H9 (cell line): ENCODE measurements at regions not wholly inside any gene's neighbourhood (a gene's known extent, or its start where the extent isn't known, plus 50 kb on each side); places are given as distances from the start of the nearest gene placed in this dataset.

Experiments
- DNase-seq: peaks from one replicate; pipeline ENCODE4 v3.0.0-alpha.2; 2017
- H2AFZ ChIP-seq: one replicate; pipeline ENCODE4 v1.6.1; 2013; ENCODE audit warnings: mild to moderate bottlenecking, low read length, control low read depth, moderate library complexity
- H2AK5ac ChIP-seq: 2 replicates; pipeline ENCODE4 v1.6.1; 2013; ENCODE audit warnings: low read length, control low read depth, mixed read lengths; ENCODE audit not compliant: insufficient read length
- H2BK120ac ChIP-seq: one replicate; pipeline ENCODE4 v1.6.1; 2013; ENCODE audit warnings: low read depth, mild to moderate bottlenecking, low read length, control low read depth, inconsistent platforms; ENCODE audit not compliant: poor library complexity, severe bottlenecking
- H2BK12ac ChIP-seq: 2 replicates; pipeline ENCODE4 v1.6.1; 2013; ENCODE audit warnings: low read length, control low read depth, mixed read lengths, low read depth; ENCODE audit not compliant: insufficient read length
- H2BK15ac ChIP-seq: 2 replicates; pipeline ENCODE4 v1.6.1; 2013; ENCODE audit warnings: low read depth, low read length, control low read depth
- H2BK20ac ChIP-seq: one replicate; pipeline ENCODE4 v1.6.1; 2013; ENCODE audit warnings: low read depth, mild to moderate bottlenecking, low read length, control low read depth, inconsistent platforms; ENCODE audit not compliant: poor library complexity, severe bottlenecking
- H2BK5ac ChIP-seq: 2 replicates; pipeline ENCODE4 v1.6.1; 2013; ENCODE audit warnings: low read length, control low read depth, mixed read lengths; ENCODE audit not compliant: insufficient read length
- H3K14ac ChIP-seq: 2 replicates; pipeline ENCODE4 v1.6.1; 2013; ENCODE audit warnings: low read length, control low read depth; ENCODE audit not compliant: insufficient read depth
- H3K18ac ChIP-seq: 2 replicates; pipeline ENCODE4 v1.6.1; 2013; ENCODE audit warnings: low read depth, mild to moderate bottlenecking, mixed read lengths, low read length, control low read depth; ENCODE audit not compliant: insufficient read length
- H3K23ac ChIP-seq: 2 replicates; pipeline ENCODE4 v1.6.1; 2013; ENCODE audit warnings: low read length, control low read depth, mixed read lengths, low read depth; ENCODE audit not compliant: insufficient read length
- H3K23me2 ChIP-seq: 2 replicates; pipeline ENCODE4 v1.6.1; 2013; ENCODE audit warnings: low read depth, mild to moderate bottlenecking, mixed read lengths, low read length, control low read depth; ENCODE audit not compliant: insufficient read length, poor library complexity, severe bottlenecking
- H3K27ac ChIP-seq: 2 replicates; pipeline ENCODE4 v1.5.1; 2013; ENCODE audit warnings: low read length, control low read depth, mixed read lengths, low read depth; ENCODE audit not compliant: insufficient read length
- H3K27me3 ChIP-seq: 2 replicates; pipeline ENCODE4 v1.6.1; 2013; ENCODE audit warnings: low read length, control low read depth, inconsistent platforms; ENCODE audit not compliant: insufficient read depth
- H3K4ac ChIP-seq: 2 replicates; pipeline ENCODE4 v1.6.1; 2013; ENCODE audit warnings: low read depth, mild to moderate bottlenecking, control low read depth, inconsistent platforms, low read length, moderate library complexity
- H3K4me1 ChIP-seq: 2 replicates; pipeline ENCODE4 v1.6.1; 2013; ENCODE audit warnings: low read length, control low read depth, inconsistent platforms; ENCODE audit not compliant: insufficient read depth
- H3K4me2 ChIP-seq: 2 replicates; pipeline ENCODE4 v1.6.1; 2013; ENCODE audit warnings: low read length, control low read depth, mixed read lengths; ENCODE audit not compliant: insufficient read length, insufficient read depth
- H3K56ac ChIP-seq: 2 replicates; pipeline ENCODE4 v1.6.1; 2013; ENCODE audit warnings: low read depth, mild to moderate bottlenecking, mixed read lengths, low read length, control low read depth; ENCODE audit not compliant: insufficient read length
- H3K79me1 ChIP-seq: 2 replicates; pipeline ENCODE4 v1.6.1; 2013; ENCODE audit warnings: low read depth, mild to moderate bottlenecking, moderate library complexity, low read length, control low read depth, inconsistent platforms; ENCODE audit not compliant: insufficient read depth, poor library complexity, severe bottlenecking
- H3K79me2 ChIP-seq: 2 replicates; pipeline ENCODE4 v1.6.1; 2013; ENCODE audit warnings: low read length, control low read depth, inconsistent platforms; ENCODE audit not compliant: insufficient read depth
- H3K9ac ChIP-seq: 2 replicates; pipeline ENCODE4 v1.6.1; 2013; ENCODE audit warnings: low read length, control low read depth, mixed read lengths; ENCODE audit not compliant: insufficient read length; ENCODE audit errors: extremely low read depth
- H3K9me3 ChIP-seq: one replicate; pipeline ENCODE4 v1.6.1; 2013; ENCODE audit warnings: low read depth, low read length, inconsistent platforms; ENCODE audit not compliant: control insufficient read depth
- H3T11ph ChIP-seq: one replicate; pipeline ENCODE4 v1.6.1; 2013; ENCODE audit warnings: mild to moderate bottlenecking, low read length, control low read depth, inconsistent platforms
- H4K20me1 ChIP-seq: one replicate; pipeline ENCODE4 v1.6.1; 2013; ENCODE audit not compliant: control insufficient read depth, insufficient read length, insufficient read depth
- H4K5ac ChIP-seq: 2 replicates; pipeline ENCODE4 v1.6.1; 2013; ENCODE audit warnings: low read depth, mild to moderate bottlenecking, mixed read lengths, low read length, control low read depth; ENCODE audit not compliant: insufficient read length
- H4K8ac ChIP-seq: replicated peaks from 2 replicates; pipeline ENCODE4 v1.6.1; 2013; ENCODE audit warnings: low read length, control low read depth, mixed read lengths, low read depth; ENCODE audit not compliant: insufficient read length
- H4K91ac ChIP-seq: 2 replicates; pipeline ENCODE4 v1.6.1; 2013; ENCODE audit warnings: low read depth, mild to moderate bottlenecking, moderate library complexity, mixed read lengths, low read length, control low read depth; ENCODE audit not compliant: insufficient read length
- H3K27ac Mint-ChIP-seq, 3 experiments: 2 replicates in 2 of 3; 3 replicates in 1 of 3; pipeline ENCODE4 v1.8.0; 2020 to 2021; ENCODE audit warnings: mixed read lengths in 3 of 3, mild to moderate bottlenecking in 1 of 3, moderate library complexity in 1 of 3
- H3K27me3 Mint-ChIP-seq: 2 replicates; pipeline ENCODE4 v1.8.0; 2021; ENCODE audit warnings: low read depth, mild to moderate bottlenecking, moderate library complexity, mixed read lengths
- H3K36me3 Mint-ChIP-seq, 3 experiments: 2 replicates in 2 of 3; 3 replicates in 1 of 3; pipeline ENCODE4 v1.8.0; 2020 to 2021; ENCODE audit warnings: low read depth in 3 of 3, mixed read lengths in 3 of 3; ENCODE audit not compliant: insufficient read depth in 1 of 3
- H3K4me1 Mint-ChIP-seq, 2 experiments: 2 replicates each; pipeline ENCODE4 v1.8.0; 2020; ENCODE audit warnings: mixed read lengths in 2 of 2
- H3K4me3 Mint-ChIP-seq, 2 experiments: 2 replicates in 1 of 2; 3 replicates in 1 of 2; pipeline ENCODE4 v1.8.0; 2020 to 2021; ENCODE audit warnings: mild to moderate bottlenecking in 2 of 2, mixed read lengths in 2 of 2, moderate library complexity in 1 of 2
- H3K9me3 Mint-ChIP-seq, 2 experiments: 2 replicates in 1 of 2; 3 replicates in 1 of 2; pipeline ENCODE4 v1.8.0; 2020; ENCODE audit warnings: mild to moderate bottlenecking in 2 of 2, mixed read lengths in 2 of 2, moderate library complexity in 1 of 2
- WGBS: extraction: QIAGEN DNeasy Blood & Tissue Kit; methylation state at CpG from one replicate; pipeline ENCODE4 v1.1.7; 2013; ENCODE audit warnings: missing lambda C conversion rate, low lambda C conversion rate, mixed read lengths; ENCODE audit not compliant: insufficient read length; ENCODE audit errors: extremely low coverage; 5-methylcytosine and 5-hydroxymethylcytosine counted together
- TF ChIP-seq, protein P1 (sequence below): fragments of 200-600 bp; sonication (generic); conservative IDR thresholded peaks from 3 replicates; pipeline ENCODE4 v1.8.0; 2021; ENCODE audit warnings: antibody characterized with exemption, mild to moderate bottlenecking

DNA sequence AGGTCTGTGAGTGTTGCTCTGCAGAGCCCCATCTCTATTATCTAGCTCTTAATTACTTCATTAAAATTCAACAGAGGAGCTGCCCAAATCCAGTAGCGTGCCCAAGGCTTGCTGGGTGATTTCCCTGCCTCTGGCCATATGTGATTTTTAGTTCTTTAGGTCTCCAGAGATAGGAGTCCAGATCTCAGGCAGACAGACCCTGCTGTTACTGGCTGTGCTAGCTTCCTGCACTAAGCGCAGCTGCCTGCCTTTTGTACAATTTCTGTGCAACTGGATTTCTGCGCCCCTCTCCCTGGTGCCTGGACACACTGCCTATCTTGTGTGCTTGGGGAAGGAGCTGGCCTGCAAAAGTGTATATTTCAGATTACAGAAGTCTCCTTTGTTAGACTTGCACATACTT is 136.5 kb downstream of the TDRD15 start:
- no peak for DNase-seq

More for the DNA sequence above, 136.5 kb downstream of the TDRD15 start:
- Histone ChIP-seq H3K18ac (no peak overlapping the region), H3K23ac (no peak overlapping the region), H4K91ac (no peak overlapping the region), H3K56ac (no peak overlapping the region), H2BK15ac (no peak overlapping the region), H3K4ac (no peak overlapping the region), H4K20me1 (no peaks in the 10 kb centered on the region), H2AK5ac (no peak overlapping the region), H3K9ac (no peak overlapping the region), H3K27ac (no peak overlapping the region), H3K9me3 (no peaks in the 10 kb centered on the region), H3K27me3 (no peaks in the 10 kb centered on the region), H4K5ac (no peak overlapping the region), H2BK12ac (no peak overlapping the region), H4K8ac (no peak overlapping the region), H3K14ac (no peak overlapping the region), H2BK120ac (no peak overlapping the region), H3K4me2 (no peak overlapping the region), H3K79me1 (no peaks in the 10 kb centered on the region), H3K23me2 (no peaks in the 10 kb centered on the region), H2AFZ (no peak overlapping the region), H2BK5ac (no peak overlapping the region), H3K79me2 (no peaks in the 10 kb centered on the region), H2BK20ac (no peak overlapping the region), H3K4me1 (no peaks in the 10 kb centered on the region; the same call in 1 of the 2 replicates), H3T11ph (no peak overlapping the region)
- H3K4me3 Mint-ChIP-seq, result no peak overlapping the region
- peaks cover 6% of the 10 kb centered on the region for H3K27me3 Mint-ChIP-seq
- no CpG with 5 or more reads among the region's 3 CpGs for WGBS
- TF ChIP-seq, protein P1, sequence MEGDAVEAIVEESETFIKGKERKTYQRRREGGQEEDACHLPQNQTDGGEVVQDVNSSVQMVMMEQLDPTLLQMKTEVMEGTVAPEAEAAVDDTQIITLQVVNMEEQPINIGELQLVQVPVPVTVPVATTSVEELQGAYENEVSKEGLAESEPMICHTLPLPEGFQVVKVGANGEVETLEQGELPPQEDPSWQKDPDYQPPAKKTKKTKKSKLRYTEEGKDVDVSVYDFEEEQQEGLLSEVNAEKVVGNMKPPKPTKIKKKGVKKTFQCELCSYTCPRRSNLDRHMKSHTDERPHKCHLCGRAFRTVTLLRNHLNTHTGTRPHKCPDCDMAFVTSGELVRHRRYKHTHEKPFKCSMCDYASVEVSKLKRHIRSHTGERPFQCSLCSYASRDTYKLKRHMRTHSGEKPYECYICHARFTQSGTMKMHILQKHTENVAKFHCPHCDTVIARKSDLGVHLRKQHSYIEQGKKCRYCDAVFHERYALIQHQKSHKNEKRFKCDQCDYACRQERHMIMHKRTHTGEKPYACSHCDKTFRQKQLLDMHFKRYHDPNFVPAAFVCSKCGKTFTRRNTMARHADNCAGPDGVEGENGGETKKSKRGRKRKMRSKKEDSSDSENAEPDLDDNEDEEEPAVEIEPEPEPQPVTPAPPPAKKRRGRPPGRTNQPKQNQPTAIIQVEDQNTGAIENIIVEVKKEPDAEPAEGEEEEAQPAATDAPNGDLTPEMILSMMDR, result no peak
- H3K9me3 Mint-ChIP-seq, result no peaks in the 10 kb centered on the region
- peaks cover 17 to 21% of the 10 kb centered on the region in 2 experiments for H3K4me1 Mint-ChIP-seq
- no peak overlapping the region for H3K27ac Mint-ChIP-seq
- no peaks in the 10 kb centered on the region for H3K36me3 Mint-ChIP-seq
